PFSK-1 (cell line): ENCODE measurements at regions not wholly inside any gene's neighbourhood (a gene's known extent, or its start where the extent isn't known, plus 50 kb on each side); places are given as distances from the start of the nearest gene placed in this dataset.

Experiments used
- POLR2AphosphoS5 ChIP-seq: IDR thresholded peaks from 2 replicates; pipeline ENCODE4 v1.6.1; 2012; ENCODE audit warnings: low read depth, mild to moderate bottlenecking, control low read depth, low read length, moderate library complexity
- SIN3A ChIP-seq: IDR thresholded peaks from 2 replicates; pipeline ENCODE4 v1.6.1; 2012; ENCODE audit warnings: mild to moderate bottlenecking, low read length, moderate library complexity, borderline replicate concordance; ENCODE audit not compliant: insufficient read depth

DNA sequence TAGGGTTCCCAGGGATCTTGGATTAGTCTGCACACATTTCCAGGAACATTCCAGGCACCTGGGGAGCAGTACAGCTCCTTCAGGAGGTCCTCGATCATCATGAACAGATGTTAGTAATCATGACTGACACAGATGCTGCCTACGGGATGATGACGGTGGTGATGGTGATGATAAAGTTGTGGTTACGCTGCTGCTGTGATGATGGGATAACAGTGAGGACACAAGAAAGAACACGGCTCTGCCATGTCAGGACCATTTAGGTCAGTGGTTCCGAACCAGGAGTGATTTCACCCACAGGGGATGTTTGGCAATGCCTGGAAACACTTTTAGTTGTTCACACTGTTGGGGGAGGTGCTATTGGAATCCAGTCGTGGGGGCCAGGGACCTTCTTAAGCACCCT, 1193.0 kb downstream of the UQCRFS1 start:
- TF ChIP-seq POLR2AphosphoS5 (no peak), SIN3A (no peak)
